Tibial nerve (tissue), 4 donors: ENCODE measurements at regions not wholly inside any gene's neighbourhood (a gene's known extent, or its start where the extent isn't known, plus 50 kb on each side); places are given as distances from the start of the nearest gene placed in this dataset.

Experiments used
- DNase-seq, 2 donors: peaks; one replicate each; pipeline ENCODE4 v3.0.0-alpha.2; 2019; ENCODE audit warnings: low spot score in 2 of 2
- H3K27ac ChIP-seq, 4 donors: fragments of 200-600 bp; sonication (generic) in 3 of 4; one replicate each; pipeline ENCODE4 v1.5.1; 2017 to 2019; ENCODE audit warnings: mild to moderate bottlenecking in 1 of 4
- H3K27me3 ChIP-seq, 2 donors: fragments of 200-600 bp; sonication (generic) in 1 of 2; one replicate each; pipeline versions ENCODE4 v1.5.1 to v1.6.0; 2017 to 2019
- H3K36me3 ChIP-seq, 3 donors: fragments of 200-600 bp; sonication (generic); one replicate each; pipeline ENCODE4 v1.5.1; 2018 to 2019
- H3K4me1 ChIP-seq, 4 donors: fragments of 200-600 bp; sonication (generic) in 3 of 4; one replicate each; pipeline ENCODE4 v1.5.1; 2017 to 2019
- H3K4me3 ChIP-seq, 4 donors: fragments of 200-600 bp; sonication (generic) in 3 of 4; one replicate each; pipeline ENCODE4 v1.5.1; 2017 to 2019; ENCODE audit warnings: mild to moderate bottlenecking in 1 of 4, moderate library complexity in 1 of 4
- H3K9me3 ChIP-seq, 4 donors: fragments of 200-600 bp; sonication (generic) in 3 of 4; one replicate each; pipeline ENCODE4 v1.5.1; 2017 to 2019
- EP300 ChIP-seq, 2 donors: sonication (generic); formaldehyde crosslinking; IDR thresholded peaks; one replicate each; pipeline ENCODE4 v1.6.1; 2017; ENCODE audit warnings: antibody characterized with exemption in 2 of 2, mild to moderate bottlenecking in 1 of 2
- POLR2A ChIP-seq, 2 donors: fragments of 450-650 bp; IDR thresholded peaks; one replicate each; pipeline ENCODE4 v1.6.1; 2017; ENCODE audit warnings: antibody characterized with exemption in 2 of 2, mild to moderate bottlenecking in 2 of 2, moderate library complexity in 2 of 2
- WGBS, 2 donors: methylation state at CpG; one replicate each; pipeline ENCODE4 v1.1.5; 2018; 5-methylcytosine and 5-hydroxymethylcytosine counted together
- TF ChIP-seq, protein P1 (sequence below), 5 experiments: fragments of 200-600 bp in 3 of 5; fragments of 450-650 bp in 2 of 5; sonication (generic) in 3 of 5; IDR thresholded peaks; one replicate each; pipeline ENCODE4 v1.5.1; 2016 to 2019; ENCODE audit warnings: antibody characterized with exemption in 5 of 5, mild to moderate bottlenecking in 3 of 5, moderate library complexity in 2 of 5

GRCh38 chr3:110569073-110569472 is 502.5 kb upstream of the NECTIN3 start:
- 84 to 88% methylated on average over 2 of the region's 2 CpGs for WGBS, 2 donors
- no peaks in the 10 kb centered on the region for H3K27me3 ChIP-seq
- no peak for DNase-seq

DNA sequence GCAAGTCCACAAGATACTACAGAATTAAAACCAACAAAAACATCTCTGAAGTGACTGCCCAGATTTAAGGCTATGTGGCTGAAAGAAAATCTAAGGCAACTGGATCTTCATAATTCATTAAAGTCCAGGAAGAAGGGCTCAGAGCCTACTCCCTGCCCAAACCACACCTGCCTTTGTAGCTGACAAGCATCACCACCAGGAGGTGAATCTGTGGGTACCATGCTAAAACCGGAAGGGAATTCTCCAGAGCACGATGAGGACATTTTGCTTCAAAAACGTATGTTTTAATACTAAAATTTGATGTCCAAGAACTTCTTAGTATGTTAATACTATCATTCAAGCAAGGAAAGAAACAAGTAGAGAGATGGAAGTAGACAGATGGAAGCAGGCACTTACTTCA is 495.9 kb upstream of the NECTIN3 start:
- Histone ChIP-seq H3K4me1 (no peaks in the 10 kb centered on the region), H3K4me3 (no peak overlapping the region), H3K27me3 (no peaks in the 10 kb centered on the region), H3K36me3 (no peaks in the 10 kb centered on the region), H3K9me3 (no peaks in the 10 kb centered on the region), H3K27ac (no peak overlapping the region)
- DNase-seq: no peak
- 78 to 80% methylated on average over 3 of the region's 3 CpGs for WGBS, 2 donors
- TF ChIP-seq POLR2A (IDR thresholded peaks at IDR 0.05) (no peak), EP300 (IDR thresholded peaks at IDR 0.05) (no peak)
- TF ChIP-seq, protein P1, sequence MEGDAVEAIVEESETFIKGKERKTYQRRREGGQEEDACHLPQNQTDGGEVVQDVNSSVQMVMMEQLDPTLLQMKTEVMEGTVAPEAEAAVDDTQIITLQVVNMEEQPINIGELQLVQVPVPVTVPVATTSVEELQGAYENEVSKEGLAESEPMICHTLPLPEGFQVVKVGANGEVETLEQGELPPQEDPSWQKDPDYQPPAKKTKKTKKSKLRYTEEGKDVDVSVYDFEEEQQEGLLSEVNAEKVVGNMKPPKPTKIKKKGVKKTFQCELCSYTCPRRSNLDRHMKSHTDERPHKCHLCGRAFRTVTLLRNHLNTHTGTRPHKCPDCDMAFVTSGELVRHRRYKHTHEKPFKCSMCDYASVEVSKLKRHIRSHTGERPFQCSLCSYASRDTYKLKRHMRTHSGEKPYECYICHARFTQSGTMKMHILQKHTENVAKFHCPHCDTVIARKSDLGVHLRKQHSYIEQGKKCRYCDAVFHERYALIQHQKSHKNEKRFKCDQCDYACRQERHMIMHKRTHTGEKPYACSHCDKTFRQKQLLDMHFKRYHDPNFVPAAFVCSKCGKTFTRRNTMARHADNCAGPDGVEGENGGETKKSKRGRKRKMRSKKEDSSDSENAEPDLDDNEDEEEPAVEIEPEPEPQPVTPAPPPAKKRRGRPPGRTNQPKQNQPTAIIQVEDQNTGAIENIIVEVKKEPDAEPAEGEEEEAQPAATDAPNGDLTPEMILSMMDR (IDR thresholded peaks at IDR 0.05): no peak

More at GRCh38 chr3:110569073-110569472, 502.5 kb upstream of the NECTIN3 start:
- H3K4me3 ChIP-seq: no peak overlapping the region
- no peak overlapping the region for H3K27ac ChIP-seq
- H3K36me3 ChIP-seq: no peaks in the 10 kb centered on the region
- no peaks in the 10 kb centered on the region for H3K4me1 ChIP-seq
- no peak for TF ChIP-seq POLR2A (IDR thresholded peaks at IDR 0.05)
- TF ChIP-seq, protein P1 (IDR thresholded peaks at IDR 0.05): no peak
- H3K9me3 ChIP-seq: no peaks in the 10 kb centered on the region

DNA sequence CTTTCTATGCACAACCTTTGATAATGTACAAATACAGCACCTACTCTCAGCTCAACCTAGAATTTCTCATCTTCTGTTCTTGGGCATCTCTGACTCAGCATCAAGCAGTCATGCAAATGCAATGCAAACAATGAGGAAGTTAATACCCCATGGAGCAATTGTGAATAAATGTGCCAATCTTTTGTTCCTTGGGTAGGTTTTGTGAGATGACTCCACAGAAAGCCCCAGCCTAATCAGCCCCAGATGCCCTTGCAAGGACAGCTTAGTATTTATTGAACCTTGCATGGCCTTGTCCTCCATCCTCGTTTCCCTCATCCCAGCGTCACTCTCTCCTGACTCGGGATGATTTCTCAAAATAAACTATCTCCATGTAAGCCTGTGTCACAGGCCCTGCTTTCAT is 494.7 kb upstream of the NECTIN3 start:
- no peak for DNase-seq
- no peak overlapping the region for H3K4me3 ChIP-seq
- H3K9me3 ChIP-seq: no peaks in the 10 kb centered on the region
- H3K4me1 ChIP-seq: no peaks in the 10 kb centered on the region
- TF ChIP-seq, protein P1 (IDR thresholded peaks at IDR 0.05): no peak
- TF ChIP-seq EP300 (IDR thresholded peaks at IDR 0.05) (no peak), POLR2A (IDR thresholded peaks at IDR 0.05) (no peak)
- no peak overlapping the region for H3K27ac ChIP-seq
- WGBS, 2 donors: 43 to 45% methylated on average over 3 of the region's 3 CpGs
- H3K36me3 ChIP-seq: no peaks in the 10 kb centered on the region
- H3K27me3 ChIP-seq: no peaks in the 10 kb centered on the region

GRCh38 chr3:110577854-110578253 is 493.8 kb upstream of the NECTIN3 start:
- DNase-seq: no peak
- WGBS, 2 donors: 69 to 86% methylated on average over 2 of the region's 2 CpGs
- H3K9me3 ChIP-seq: no peaks in the 10 kb centered on the region
- no peaks in the 10 kb centered on the region for H3K36me3 ChIP-seq
- TF ChIP-seq EP300 (IDR thresholded peaks at IDR 0.05): no peak
- TF ChIP-seq POLR2A (IDR thresholded peaks at IDR 0.05): no peak
- TF ChIP-seq, protein P1 (IDR thresholded peaks at IDR 0.05): no peak
- H3K4me3 ChIP-seq: no peak overlapping the region
- H3K27me3 ChIP-seq: no peaks in the 10 kb centered on the region
- no peaks in the 10 kb centered on the region for H3K4me1 ChIP-seq
- no peak overlapping the region for H3K27ac ChIP-seq

- H3K36me3 ChIP-seq: no peaks in the 10 kb centered on the region
- DNase-seq: no peak
- no peak overlapping the region for H3K4me3 ChIP-seq
- H3K27ac ChIP-seq: no peak overlapping the region
- TF ChIP-seq, protein P1 (IDR thresholded peaks at IDR 0.05): no peak
- TF ChIP-seq EP300 (IDR thresholded peaks at IDR 0.05) (no peak), POLR2A (IDR thresholded peaks at IDR 0.05) (no peak)
- H3K27me3 ChIP-seq: no peaks in the 10 kb centered on the region
- WGBS, 2 donors: 70 to 72% methylated on average over 4 of the region's 4 CpGs
- no peaks in the 10 kb centered on the region for H3K9me3 ChIP-seq
- no peaks in the 10 kb centered on the region for H3K4me1 ChIP-seq
Measured at GRCh38 chr3:110579840-110580550, 491.6 kb upstream of the NECTIN3 start.
